GM10266 (cell line): ENCODE measurements at regions not wholly inside any gene's neighbourhood (a gene's known extent, or its start where the extent isn't known, plus 50 kb on each side); places are given as distances from the start of the nearest gene placed in this dataset.
"Not testable (repeated sequence)": the region's sequence is repeated elsewhere in the genome, so short reads cannot be mapped to it uniquely, and the experiment has no call there.

ENCODE experiments used
- DNase-seq: peaks from one replicate; pipeline ENCODE4 v3.0.0; 2012; ENCODE audit errors: extremely low spot score
- CTCF ChIP-seq: IDR thresholded peaks from 2 replicates; pipeline ENCODE4 v1.5.1; 2012; ENCODE audit warnings: mild to moderate bottlenecking, low read depth; ENCODE audit not compliant: control insufficient read depth, insufficient read depth; ENCODE audit errors: missing control alignments

- no peak for DNase-seq
- no peak for TF ChIP-seq CTCF
Observed at GRCh38 chr10:64116707-64117106, 595.5 kb downstream of the REEP3 start.

DNA sequence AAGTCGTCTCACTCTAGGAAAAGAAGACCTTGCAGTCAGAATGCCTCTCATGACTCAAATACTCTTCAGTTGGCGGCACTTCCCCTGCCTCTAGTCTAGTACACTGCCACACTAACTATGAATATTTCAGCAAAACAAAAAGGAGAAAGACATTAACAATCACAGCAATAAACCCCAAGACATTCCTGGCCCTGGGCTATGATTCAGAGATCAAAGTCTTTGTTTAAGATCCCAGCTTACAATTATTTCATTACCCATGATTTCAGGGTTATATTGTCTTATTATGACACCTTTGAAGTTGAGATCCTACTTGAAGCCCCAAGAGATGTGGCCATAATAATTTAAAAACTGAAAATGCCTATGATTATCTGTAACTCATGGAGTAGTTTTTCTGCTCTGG lies 597.5 kb downstream of the REEP3 start:
- TF ChIP-seq CTCF, result no peak
- no peak for DNase-seq

- not testable (repeated sequence) for DNase-seq
Observed at GRCh38 chr10:64120301-64120980, 599.2 kb downstream of the REEP3 start.

GRCh38 chr10:64130152-64130551 lies 609.0 kb downstream of the REEP3 start:
- DNase-seq, result no peak
- no peak for TF ChIP-seq CTCF

DNA sequence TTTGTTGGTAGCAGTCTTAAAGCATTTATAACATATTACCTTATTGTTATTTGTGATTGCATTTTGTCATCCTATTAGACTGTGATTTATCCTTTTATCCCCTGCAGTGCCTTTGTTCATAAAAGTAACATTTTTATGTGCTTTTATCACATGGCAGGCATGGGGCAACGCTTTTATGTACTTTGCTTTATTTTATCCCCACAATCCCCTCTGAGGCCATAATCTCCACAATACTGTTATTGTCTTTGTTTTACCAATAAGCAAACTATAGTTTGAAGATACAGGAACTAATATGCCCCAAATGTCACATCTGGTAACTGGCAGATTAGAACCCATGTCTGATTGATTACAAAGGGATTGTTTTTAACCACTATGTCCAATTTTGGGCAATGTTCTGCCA lies 613.5 kb downstream of the REEP3 start:
- no peak for TF ChIP-seq CTCF
- DNase-seq, result no peak

- no peak for TF ChIP-seq CTCF
- DNase-seq, result no peak
Observed at GRCh38 chr10:64142395-64142794, 621.2 kb downstream of the REEP3 start.

DNA sequence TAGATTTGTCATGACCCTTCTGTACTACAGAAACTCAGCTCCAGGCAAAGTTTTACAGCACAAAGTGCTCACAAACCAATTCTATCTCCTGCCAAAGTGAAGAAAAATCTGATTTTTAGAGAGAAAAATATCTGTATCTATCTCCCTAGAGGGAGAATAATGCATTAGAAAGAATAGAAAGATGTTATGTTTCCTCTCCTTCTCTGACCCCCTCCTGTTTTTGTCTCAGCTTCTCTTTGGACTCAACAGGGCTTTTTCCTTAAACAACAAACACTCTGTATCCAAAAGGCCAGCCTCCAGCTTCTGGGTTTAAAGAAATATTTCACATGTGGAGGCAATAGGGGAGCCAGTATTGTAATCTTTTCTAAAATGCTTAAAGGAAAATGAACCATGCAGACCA lies 627.4 kb downstream of the REEP3 start:
- TF ChIP-seq CTCF, result no peak
- DNase-seq, result no peak

DNA sequence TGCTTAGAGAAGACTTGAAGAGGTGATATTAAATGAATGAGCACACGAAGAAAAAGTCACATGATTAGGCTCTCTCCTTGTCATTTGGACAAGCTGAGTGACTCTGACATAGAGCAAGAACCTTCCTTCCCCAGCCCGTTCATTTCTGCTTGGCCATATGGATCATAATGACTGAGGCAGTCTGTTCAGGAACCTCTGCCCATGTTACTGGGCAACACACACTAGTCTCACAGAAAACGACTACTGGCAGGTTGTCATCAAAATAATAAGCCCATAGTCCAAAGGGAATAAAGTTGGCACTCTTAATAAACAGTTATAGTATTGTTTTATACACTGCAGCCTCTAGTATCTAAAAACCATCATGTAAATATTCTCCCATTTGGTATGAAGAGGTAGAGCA lies 635.0 kb downstream of the REEP3 start:
- TF ChIP-seq CTCF, result no peak
- no peak for DNase-seq
